GM21367 (cell line): ENCODE measurements at regions not wholly inside any gene's neighbourhood (a gene's known extent, or its start where the extent isn't known, plus 50 kb on each side); places are given as distances from the start of the nearest gene placed in this dataset.
"Not testable (repeated sequence)": the region's sequence is repeated elsewhere in the genome, so short reads cannot be mapped to it uniquely, and the experiment has no call there.

Source experiments
- ATAC-seq: cut with Tn5 transposase; IDR thresholded peaks from one replicate; pipeline ENCODE4 v1.9.1; 2021; ENCODE audit not compliant: unreplicated experiment

GRCh38 chr9:65397763-65398719, 113.0 kb upstream of the FOXD4L5 start:
- ATAC-seq: not testable (repeated sequence)

- ATAC-seq: not testable (repeated sequence)
Observed at GRCh38 chr9:65397226-65397625, 112.2 kb upstream of the FOXD4L5 start.

DNA sequence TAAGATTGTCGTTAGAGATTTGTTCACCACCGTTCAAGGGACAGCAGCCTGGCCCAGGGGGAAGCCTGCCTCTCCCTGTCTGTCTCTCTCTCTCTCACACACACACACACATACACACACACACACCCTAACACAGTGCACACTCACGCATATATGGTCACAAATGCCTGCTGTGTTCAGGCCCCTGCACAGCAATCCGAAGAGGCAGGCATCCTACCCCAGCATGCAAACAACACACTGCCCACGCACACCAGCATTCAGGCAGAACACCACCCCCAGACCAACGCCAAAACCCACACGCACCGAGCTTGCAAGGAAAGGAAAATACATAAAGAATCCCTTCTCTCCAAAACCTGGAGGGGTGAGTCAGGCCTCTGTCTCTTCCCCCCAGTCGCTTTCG, 111.6 kb upstream of the FOXD4L5 start:
- not testable (repeated sequence) for ATAC-seq

GRCh38 chr9:65395789-65396188, 110.8 kb upstream of the FOXD4L5 start:
- ATAC-seq: not testable (repeated sequence)

DNA sequence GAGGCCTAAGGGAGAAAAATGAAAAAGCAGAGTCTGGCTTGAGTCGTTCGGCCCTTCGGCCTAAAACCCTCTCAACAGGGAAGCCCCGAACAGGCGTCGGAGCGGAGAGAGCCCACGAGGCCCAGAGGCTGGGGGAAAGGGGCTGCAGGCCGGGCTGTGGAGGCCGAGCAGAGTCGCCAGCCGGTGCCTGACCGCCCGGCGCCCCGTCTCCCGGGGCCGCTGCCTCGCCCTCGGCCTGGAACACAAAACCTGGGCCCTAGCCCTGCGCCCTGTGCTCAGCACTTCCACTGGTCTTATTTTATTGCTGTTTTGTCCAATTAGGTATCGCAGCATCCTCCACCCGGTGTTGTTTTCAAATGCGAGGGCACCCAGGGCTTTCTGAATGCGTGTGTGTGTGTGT, 110.1 kb upstream of the FOXD4L5 start:
- not testable (repeated sequence) for ATAC-seq

DNA sequence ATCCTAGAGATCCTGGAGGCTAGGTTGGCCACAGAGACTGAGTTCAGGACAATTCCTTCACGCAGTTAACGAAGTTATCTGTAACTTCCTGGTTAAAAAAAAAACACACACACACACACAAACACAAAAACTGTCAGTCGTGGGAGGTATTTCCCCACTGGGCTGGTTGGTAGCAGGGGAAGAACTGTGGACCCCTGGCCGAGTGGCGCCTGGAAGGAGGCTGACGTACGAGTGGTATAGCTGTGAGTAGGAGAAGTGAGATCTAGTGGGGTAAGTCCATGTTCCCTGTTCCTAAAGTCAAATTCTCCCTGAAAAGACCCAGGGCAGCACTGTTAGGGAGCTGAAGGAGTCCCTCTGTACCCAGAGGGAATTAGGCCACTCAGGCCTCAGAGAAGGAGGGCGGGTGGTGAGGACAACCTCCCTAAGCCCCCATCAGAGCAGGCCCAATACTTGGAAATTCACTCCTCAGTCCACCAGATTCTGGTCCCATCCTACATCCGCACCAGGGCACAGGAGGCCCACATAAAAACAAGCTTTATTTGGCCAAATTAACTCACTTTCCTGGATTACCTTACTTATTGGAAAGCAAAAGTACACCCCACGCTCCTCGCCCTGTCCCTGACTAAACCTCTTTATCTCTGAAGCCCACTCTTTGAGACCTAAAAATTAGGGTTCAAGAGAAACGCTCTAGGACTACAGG, 108.3 kb upstream of the FOXD4L5 start:
- ATAC-seq: not testable (repeated sequence)

DNA sequence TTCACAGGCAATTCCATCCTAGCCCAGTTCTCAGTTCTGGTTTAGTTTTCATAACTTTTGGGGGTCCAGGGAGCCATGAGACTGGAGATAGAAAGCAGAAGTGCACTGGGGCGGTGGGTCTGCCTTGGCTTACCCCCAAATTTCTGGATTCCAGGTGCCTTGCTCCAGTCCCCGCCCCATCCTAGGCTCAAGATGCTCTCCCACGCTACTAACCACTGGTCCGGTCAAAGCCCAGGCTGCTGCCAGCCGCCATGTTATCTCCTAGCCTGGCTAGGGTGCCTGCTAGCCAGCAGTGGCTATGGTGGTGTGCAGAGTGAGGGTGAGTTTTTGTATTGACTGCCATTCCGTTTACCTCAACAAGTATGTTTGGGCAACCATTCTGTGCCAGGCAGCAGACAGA, 107.6 kb upstream of the FOXD4L5 start:
- ATAC-seq: not testable (repeated sequence)

DNA sequence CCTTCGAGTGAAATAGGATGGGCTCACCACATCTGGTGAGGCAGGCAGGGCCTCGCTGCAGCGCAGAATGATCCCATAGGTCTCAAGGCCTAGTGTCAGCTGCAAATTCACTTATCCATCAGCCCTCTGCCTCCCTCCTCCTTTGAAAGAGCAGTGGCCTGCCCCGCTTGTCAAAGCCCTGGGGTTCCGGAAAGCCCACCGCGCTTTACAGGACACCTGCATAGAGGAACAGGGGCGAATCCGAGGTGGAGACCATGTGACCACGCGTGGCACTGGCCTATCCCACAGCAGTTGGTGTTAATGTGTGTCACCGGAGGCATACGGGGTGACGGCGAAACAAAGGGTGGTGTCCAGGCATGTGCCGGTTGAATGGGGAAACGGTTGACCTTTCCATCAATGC, 104.7 kb upstream of the FOXD4L5 start:
- not testable (repeated sequence) for ATAC-seq

DNA sequence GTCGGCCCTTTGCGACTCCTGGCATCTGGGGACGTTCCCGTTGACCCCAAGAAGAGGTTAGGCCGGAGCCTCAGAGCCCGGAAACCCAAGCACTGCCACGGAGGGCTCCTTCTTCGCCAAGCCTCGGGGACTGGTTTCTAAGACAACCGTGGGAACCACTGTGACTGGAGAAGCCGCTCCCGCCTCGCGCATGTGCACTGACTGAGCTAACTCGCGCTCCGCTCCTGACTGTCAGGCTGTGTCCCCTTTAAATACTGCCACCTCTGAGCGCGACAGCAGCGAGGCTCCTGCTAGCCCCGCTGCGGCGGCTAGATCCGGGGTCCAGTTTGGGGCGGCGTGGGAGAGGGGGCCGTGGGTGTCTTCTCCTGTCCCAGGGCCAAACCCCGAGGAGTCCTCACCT, 104.2 kb upstream of the FOXD4L5 start:
- not testable (repeated sequence) for ATAC-seq

GRCh38 chr9:65386699-65387098, 101.7 kb upstream of the FOXD4L5 start:
- ATAC-seq: peak; percentile 94

DNA sequence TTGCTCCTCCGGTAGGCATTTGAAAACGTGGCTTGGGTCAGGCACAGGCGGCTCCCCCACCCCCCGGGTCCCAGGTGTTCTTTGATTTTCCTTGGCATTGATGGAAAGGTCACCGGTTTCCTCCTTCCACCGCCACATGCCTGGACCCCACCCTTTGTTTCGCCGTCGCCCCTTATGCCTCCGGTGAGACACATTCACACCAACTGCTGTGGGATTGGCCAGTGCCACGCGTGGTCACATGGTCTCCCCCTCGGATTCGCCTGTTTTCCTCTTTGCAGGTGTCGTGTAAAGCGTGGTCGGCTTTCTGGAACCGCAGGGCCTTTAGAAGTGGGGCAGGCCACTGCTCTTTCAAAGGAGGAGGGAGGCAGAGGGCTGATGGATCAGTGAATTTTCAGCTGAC, 101.2 kb upstream of the FOXD4L5 start:
- not testable (repeated sequence) for ATAC-seq

- ATAC-seq: not testable (repeated sequence)
Observed at GRCh38 chr9:65385655-65386024, 100.6 kb upstream of the FOXD4L5 start.

DNA sequence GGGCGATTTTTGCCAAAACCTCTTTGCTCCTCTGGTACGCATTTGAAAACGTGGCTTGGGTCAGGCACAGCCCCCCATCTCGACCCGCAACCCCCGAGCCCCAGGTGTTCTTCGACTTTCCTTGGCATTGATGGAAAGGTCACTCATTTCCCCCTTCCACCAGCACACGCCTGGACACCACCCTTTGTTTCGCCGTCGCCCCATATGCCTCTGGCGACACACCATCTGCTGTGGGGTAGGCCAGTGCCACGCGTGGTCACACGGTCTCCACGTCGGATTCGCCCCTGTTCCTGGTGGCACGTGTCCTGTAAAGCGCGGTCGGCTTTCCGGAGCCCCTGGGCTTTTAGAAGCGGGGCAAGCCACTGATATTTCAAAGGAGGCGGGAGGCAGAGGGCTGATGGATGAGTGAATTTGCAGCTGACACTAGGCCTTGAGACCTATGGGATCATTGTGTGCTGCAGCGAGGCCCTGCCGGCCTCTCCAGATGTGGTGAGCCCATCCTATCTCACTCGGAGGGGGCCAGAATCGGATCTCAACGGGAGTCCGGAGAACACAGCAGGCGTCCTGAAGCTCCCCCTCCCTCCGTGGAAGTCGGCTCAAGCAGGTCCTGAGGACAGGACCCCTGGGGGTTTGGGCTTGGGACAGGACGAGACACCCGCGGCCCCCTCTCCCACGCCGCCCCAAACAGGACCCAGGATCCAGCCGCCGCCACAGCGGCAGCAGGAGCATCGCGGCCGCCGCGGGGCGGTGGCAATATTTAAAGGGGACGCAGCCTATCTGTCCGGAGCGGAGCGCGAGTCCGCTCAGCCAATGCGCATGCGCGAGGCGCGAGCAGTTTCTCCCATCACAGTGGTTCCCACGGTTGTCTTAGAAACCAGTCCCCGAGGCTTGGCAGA, 100.0 kb upstream of the FOXD4L5 start:
- ATAC-seq: not testable (repeated sequence)

GRCh38 chr9:65384066-65384465, 99.1 kb upstream of the FOXD4L5 start:
- not testable (repeated sequence) for ATAC-seq

- ATAC-seq: not testable (repeated sequence)
Observed at GRCh38 chr9:65383646-65384045, 98.6 kb upstream of the FOXD4L5 start.

- not testable (repeated sequence) for ATAC-seq
Observed at GRCh38 chr9:65382701-65383318, 97.8 kb upstream of the FOXD4L5 start.
